GM12874 (cell line): ENCODE measurements at regions not wholly inside any gene's neighbourhood (a gene's known extent, or its start where the extent isn't known, plus 50 kb on each side); places are given as distances from the start of the nearest gene placed in this dataset.

Experiments used
- CTCF ChIP-seq: IDR thresholded peaks from 2 replicates; pipeline ENCODE4 v1.5.1; 2011; ENCODE audit warnings: low read depth, mild to moderate bottlenecking, control low read depth, low read length, moderate library complexity; ENCODE audit not compliant: insufficient read depth

GRCh38 chr9:79222483-79222882 is 349.3 kb upstream of the TLE4 start:
- TF ChIP-seq CTCF = no peak

- TF ChIP-seq CTCF = no peak
Measured at GRCh38 chr9:79224672-79225433, 346.9 kb upstream of the TLE4 start.

- TF ChIP-seq CTCF = peak; percentile 30; the same call in 1 of the 2 replicates
Measured at GRCh38 chr9:79233542-79233941, 338.2 kb upstream of the TLE4 start.

- no peak for TF ChIP-seq CTCF
Measured at GRCh38 chr9:79236466-79236865, 335.3 kb upstream of the TLE4 start.

- TF ChIP-seq CTCF = no peak
Measured at GRCh38 chr9:79237861-79238260, 333.9 kb upstream of the TLE4 start.

DNA sequence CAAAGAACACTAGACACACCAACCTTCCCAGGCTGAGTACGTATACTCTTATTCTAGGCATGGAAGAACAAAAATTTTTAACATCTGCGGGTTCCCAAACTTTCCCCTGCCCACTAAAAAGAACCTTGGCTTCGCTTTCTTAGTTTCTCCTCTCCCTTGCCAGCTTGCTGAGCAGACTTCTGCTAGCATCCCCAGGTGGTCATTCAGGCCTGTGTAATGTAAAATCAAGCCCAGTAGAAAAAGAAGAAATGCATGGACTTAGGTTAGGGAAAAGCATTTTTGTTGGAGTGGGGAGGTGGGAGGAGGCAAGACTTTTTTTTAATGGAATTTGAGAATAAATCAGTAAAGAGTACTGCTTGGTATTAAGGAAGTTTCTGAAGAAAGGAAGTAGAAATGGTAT is 331.0 kb upstream of the TLE4 start:
- TF ChIP-seq CTCF = no peak

DNA sequence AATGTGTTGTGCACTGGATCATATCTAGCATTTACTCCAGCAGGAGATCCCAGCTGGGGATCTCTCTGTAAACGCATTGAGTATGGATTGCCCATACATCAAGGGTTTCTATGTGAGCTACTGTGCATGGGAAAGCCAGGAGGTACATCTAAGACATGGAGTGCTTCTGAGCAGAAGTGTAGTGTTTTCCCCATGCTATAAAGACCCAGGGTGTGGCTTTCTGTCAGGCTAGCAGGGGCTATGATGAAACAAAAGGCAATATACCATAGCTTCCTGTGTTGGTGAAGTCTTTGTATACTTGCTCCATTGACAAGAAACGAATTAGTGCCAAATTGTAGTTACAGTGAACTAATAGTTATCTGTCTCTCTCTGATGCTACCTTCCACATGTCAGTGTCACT is 329.3 kb upstream of the TLE4 start:
- TF ChIP-seq CTCF = no peak
